ENCODE measurements at regions not wholly inside any gene's neighbourhood (a gene's known extent, or its start where the extent isn't known, plus 50 kb on each side); places are given as distances from the start of the nearest gene placed in this dataset.
"Not testable (repeated sequence)": the region's sequence is repeated elsewhere in the genome, so short reads cannot be mapped to it uniquely, and the experiment has no call there.

DNA sequence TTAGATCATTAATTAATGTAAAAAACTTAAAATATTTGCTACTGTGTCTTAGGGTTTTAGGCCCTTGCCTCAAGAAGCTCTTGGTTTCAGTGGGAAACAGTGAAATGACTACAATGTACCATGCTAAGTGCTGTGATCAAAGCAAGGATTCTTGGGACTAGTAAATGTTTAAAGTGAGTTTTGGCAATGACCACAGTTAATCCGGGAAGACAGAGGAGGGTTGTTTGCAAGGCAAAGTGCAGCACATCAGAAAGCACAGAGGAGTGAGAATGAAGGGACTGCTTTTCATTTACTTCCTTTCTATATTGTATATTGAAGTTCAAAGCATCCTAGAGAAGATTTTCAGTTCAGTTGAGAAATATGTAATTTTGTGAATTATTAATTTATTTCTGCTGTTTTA is 676.7 kb downstream of the SPATA31A6 start:
- in situ Hi-C loops (cut with MboI; ENCODE audit: low pct_unique_long_range_greater_than_20kb, low sequenced_read_pairs); DNase-seq: not testable (repeated sequence)

DNA sequence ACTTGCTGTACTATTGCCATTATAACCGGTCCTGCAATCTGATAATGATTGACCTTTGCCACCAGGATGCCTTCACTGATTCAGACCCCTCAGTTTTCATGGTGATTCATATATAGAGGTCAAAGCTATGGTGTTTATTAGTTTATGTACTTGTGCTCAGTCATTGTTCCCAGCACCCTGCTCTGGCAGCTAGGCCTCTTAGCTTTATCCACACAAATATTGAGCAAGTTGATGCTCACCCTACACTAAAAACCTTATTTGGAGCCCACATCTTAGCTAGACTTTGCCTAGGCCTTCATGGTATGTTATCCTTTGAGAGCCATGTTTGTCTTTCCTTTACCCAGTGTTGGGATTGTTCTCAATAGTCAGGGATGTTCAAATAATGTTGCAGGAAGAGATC is 679.0 kb downstream of the SPATA31A6 start:
- DNase-seq; in situ Hi-C loops (cut with MboI; ENCODE audit: low pct_unique_long_range_greater_than_20kb, low sequenced_read_pairs): not testable (repeated sequence)
